Keratinocyte (primary cell): ENCODE measurements at regions not wholly inside any gene's neighbourhood (a gene's known extent, or its start where the extent isn't known, plus 50 kb on each side); places are given as distances from the start of the nearest gene placed in this dataset.

Experiments used
- DNase-seq: peaks from one replicate; pipeline ENCODE4 v3.0.0-alpha.2; 2011; ENCODE audit warnings: low read depth, missing footprints, low spot score
- FAIRE-seq: peaks from 2 replicates; lab custom pipeline; 2011; peaks lifted over from hg19 to GRCh38; lab: Jason Lieb, UNC
- H2AFZ ChIP-seq: 2 replicates; pipeline ENCODE4 v1.6.0; 2012; ENCODE audit warnings: low read length, control low read depth, inconsistent platforms; ENCODE audit not compliant: control insufficient read depth
- H3K27ac ChIP-seq: 2 replicates; pipeline ENCODE4 v1.5.1; 2011; ENCODE audit warnings: low read length; ENCODE audit not compliant: control insufficient read depth, insufficient read depth
- H3K27me3 ChIP-seq: 3 replicates; pipeline ENCODE4 v1.6.0; 2011; ENCODE audit warnings: low read length; ENCODE audit not compliant: control insufficient read depth, insufficient read depth; ENCODE audit errors: extremely low read depth
- H3K36me3 ChIP-seq, 2 experiments: 2 replicates in 1 of 2; 3 replicates in 1 of 2; pipeline ENCODE4 v1.5.1; 2011; ENCODE audit warnings: low read length in 2 of 2, mild to moderate bottlenecking in 1 of 2; ENCODE audit not compliant: control insufficient read depth in 2 of 2, insufficient read depth in 2 of 2; ENCODE audit errors: extremely low read depth in 1 of 2
- H3K4me1 ChIP-seq: 3 replicates; pipeline ENCODE4 v1.5.1; 2011; ENCODE audit warnings: low read length; ENCODE audit not compliant: control insufficient read depth, insufficient read depth; ENCODE audit errors: extremely low read depth
- H3K4me2 ChIP-seq: 3 replicates; pipeline ENCODE4 v1.6.0; 2011; ENCODE audit warnings: low read depth, low read length; ENCODE audit not compliant: control insufficient read depth, insufficient read depth; ENCODE audit errors: extremely low read depth
- H3K4me3 ChIP-seq, 3 experiments: fragments of 200-600 bp in 1 of 3; sonication (generic) in 1 of 3; 2 replicates in 2 of 3; 3 replicates in 1 of 3; pipeline ENCODE4 v1.5.1; 2011 to 2016; ENCODE audit warnings: low read length in 3 of 3, mild to moderate bottlenecking in 3 of 3, control low read depth in 2 of 3, inconsistent platforms in 1 of 3, low read depth in 1 of 3, mixed read lengths in 1 of 3, mixed run types in 1 of 3, moderate library complexity in 1 of 3; ENCODE audit not compliant: control insufficient read depth in 2 of 3, insufficient read depth in 2 of 3; ENCODE audit errors: extremely low read depth in 1 of 3
- H3K79me2 ChIP-seq: 2 replicates; pipeline ENCODE4 v1.6.0; 2012; ENCODE audit warnings: low read length; ENCODE audit not compliant: control insufficient read depth, insufficient read depth
- H3K9ac ChIP-seq: 3 replicates; pipeline ENCODE4 v1.6.0; 2011; ENCODE audit warnings: low read length; ENCODE audit not compliant: control insufficient read depth, insufficient read depth; ENCODE audit errors: extremely low read depth
- H3K9me1 ChIP-seq: 3 replicates; pipeline ENCODE4 v1.6.0; 2011; ENCODE audit warnings: low read length; ENCODE audit not compliant: control insufficient read depth, insufficient read depth; ENCODE audit errors: extremely low read depth
- H3K9me3 ChIP-seq: 2 replicates; pipeline ENCODE4 v1.5.1; 2012; ENCODE audit warnings: low read depth, low read length; ENCODE audit not compliant: control insufficient read depth
- H4K20me1 ChIP-seq: 3 replicates; pipeline ENCODE4 v1.6.0; 2011; ENCODE audit warnings: low read length; ENCODE audit not compliant: control insufficient read depth, insufficient read depth; ENCODE audit errors: extremely low read depth
- EZH2 ChIP-seq: IDR thresholded peaks from one replicate; pipeline ENCODE4 v1.6.1; 2012; ENCODE audit warnings: inconsistent platforms, mild to moderate bottlenecking, low read length, moderate library complexity
- dilution Hi-C: fragments of 300-500 bp; cut with MboI; formaldehyde crosslinking; loops from one replicate; pipeline ENCODE4 v1.7.0; 2020; ENCODE audit warnings: low sequenced_read_pairs; ENCODE audit not compliant: extremely low pct_ligation_motif_present
- TF ChIP-seq, protein P1 (sequence below), 3 experiments: IDR thresholded peaks in 1 of 3; conservative IDR thresholded peaks in 1 of 3; optimal IDR thresholded peaks in 1 of 3; 2 replicates in 2 of 3; 3 replicates in 1 of 3; pipeline versions ENCODE3 to v1.5.1; 2011; ENCODE audit warnings: low read length in 3 of 3, mild to moderate bottlenecking in 3 of 3, moderate library complexity in 2 of 3, control low read depth in 1 of 3, inconsistent platforms in 1 of 3; ENCODE audit not compliant: insufficient read depth in 2 of 3; ENCODE audit errors: extremely low read depth in 1 of 3

DNA sequence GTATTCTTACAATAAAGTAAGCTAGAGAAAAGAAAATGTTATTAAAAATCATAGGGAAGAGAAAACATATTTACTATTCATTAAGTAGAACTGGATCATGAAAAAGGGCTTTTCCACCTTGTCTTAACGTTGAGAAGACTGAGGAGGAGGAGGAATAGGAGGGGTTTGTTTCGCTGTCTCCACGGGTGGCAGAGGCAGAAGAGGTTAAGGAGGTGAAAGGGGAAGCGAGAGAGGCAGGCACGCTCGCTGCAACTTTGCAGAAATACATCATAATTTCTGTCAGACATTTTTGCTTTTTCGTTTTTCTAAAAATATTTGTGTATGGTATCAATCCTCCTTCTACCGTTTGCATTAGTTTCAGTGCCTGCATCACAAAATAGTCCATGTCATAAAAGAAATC, 2375.1 kb upstream of the AGA start:
- no peak for TF ChIP-seq EZH2
- TF ChIP-seq, protein P1, sequence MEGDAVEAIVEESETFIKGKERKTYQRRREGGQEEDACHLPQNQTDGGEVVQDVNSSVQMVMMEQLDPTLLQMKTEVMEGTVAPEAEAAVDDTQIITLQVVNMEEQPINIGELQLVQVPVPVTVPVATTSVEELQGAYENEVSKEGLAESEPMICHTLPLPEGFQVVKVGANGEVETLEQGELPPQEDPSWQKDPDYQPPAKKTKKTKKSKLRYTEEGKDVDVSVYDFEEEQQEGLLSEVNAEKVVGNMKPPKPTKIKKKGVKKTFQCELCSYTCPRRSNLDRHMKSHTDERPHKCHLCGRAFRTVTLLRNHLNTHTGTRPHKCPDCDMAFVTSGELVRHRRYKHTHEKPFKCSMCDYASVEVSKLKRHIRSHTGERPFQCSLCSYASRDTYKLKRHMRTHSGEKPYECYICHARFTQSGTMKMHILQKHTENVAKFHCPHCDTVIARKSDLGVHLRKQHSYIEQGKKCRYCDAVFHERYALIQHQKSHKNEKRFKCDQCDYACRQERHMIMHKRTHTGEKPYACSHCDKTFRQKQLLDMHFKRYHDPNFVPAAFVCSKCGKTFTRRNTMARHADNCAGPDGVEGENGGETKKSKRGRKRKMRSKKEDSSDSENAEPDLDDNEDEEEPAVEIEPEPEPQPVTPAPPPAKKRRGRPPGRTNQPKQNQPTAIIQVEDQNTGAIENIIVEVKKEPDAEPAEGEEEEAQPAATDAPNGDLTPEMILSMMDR (optimal IDR thresholded peaks at IDR 0.05 in 1 of 3, IDR thresholded peaks at IDR 0.05 in 1 of 3, conservative IDR thresholded peaks at IDR 0.05 in 1 of 3; ENCODE audit: extremely low read depth in 1 of 3, insufficient read depth in 2 of 3, low read length in 3 of 3) = no peak
- Histone ChIP-seq H3K27ac (no peak overlapping the region), H3K79me2 (no peaks in the 10 kb centered on the region), H3K9ac (no peak overlapping the region), H4K20me1 (no peaks in the 10 kb centered on the region), H3K4me2 (no peak overlapping the region), H3K4me1 (no peaks in the 10 kb centered on the region), H3K36me3 (no peaks in the 10 kb centered on the region), H3K9me3 (no peaks in the 10 kb centered on the region), H3K9me1 (no peaks in the 10 kb centered on the region), H2AFZ (no peak overlapping the region), H3K27me3 (no peaks in the 10 kb centered on the region), H3K4me3 (no peak overlapping the region)
- no peak for FAIRE-seq
- dilution Hi-C loops = no loop called here
- DNase-seq = no peak

DNA sequence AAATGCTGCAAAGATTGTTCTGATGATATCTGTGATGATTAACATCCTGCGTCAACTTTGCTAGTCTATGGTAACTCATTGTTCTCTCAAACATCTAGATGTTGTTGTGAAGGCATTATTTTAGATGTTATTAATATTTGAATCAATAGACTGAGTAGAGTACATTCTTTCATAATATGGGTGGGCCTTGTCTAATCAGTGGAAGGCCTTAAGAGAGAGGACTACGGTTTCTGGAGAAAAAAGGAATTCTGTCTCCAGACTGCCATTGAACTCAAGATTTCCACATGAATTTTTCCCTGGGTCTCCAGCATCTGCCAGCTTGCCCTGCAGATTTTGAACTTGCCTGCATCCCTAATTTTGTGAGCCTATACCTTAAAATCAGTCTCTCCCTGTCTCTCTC, 2381.1 kb upstream of the AGA start:
- Histone ChIP-seq H3K27ac (no peak overlapping the region), H4K20me1 (no peaks in the 10 kb centered on the region), H3K4me2 (no peak overlapping the region), H2AFZ (no peak overlapping the region), H3K36me3 (no peaks in the 10 kb centered on the region), H3K27me3 (no peaks in the 10 kb centered on the region), H3K9ac (no peak overlapping the region), H3K4me3 (no peak overlapping the region), H3K9me1 (no peaks in the 10 kb centered on the region), H3K4me1 (no peaks in the 10 kb centered on the region), H3K9me3 (peaks cover 2% of the 10 kb centered on the region), H3K79me2 (no peaks in the 10 kb centered on the region)
- dilution Hi-C loops = no loop called here
- no peak for TF ChIP-seq EZH2
- TF ChIP-seq, protein P1 (optimal IDR thresholded peaks at IDR 0.05 in 1 of 3, IDR thresholded peaks at IDR 0.05 in 1 of 3, conservative IDR thresholded peaks at IDR 0.05 in 1 of 3; ENCODE audit: extremely low read depth in 1 of 3, insufficient read depth in 2 of 3, low read length in 3 of 3) = no peak
- DNase-seq (no peak), FAIRE-seq (no peak)
